ENCODE measurements at regions not wholly inside any gene's neighbourhood (a gene's known extent, or its start where the extent isn't known, plus 50 kb on each side); places are given as distances from the start of the nearest gene placed in this dataset.

- no peak overlapping the region for H3K4me3 ChIP-seq (ENCODE audit: low read depth in 1 of 3, low read length in 3 of 3)
- H3K9me3 ChIP-seq (ENCODE audit: control insufficient read depth in 4 of 4, low read length in 3 of 4) = no peaks in the 10 kb centered on the region
- TF ChIP-seq ZBTB33 (IDR thresholded peaks at IDR 0.05) = no peak
- TF ChIP-seq JUND (IDR thresholded peaks at IDR 0.05) = no peak
- TF ChIP-seq SP1 (IDR thresholded peaks at IDR 0.05) = no peak
- no peak for TF ChIP-seq REST (IDR thresholded peaks at IDR 0.05)
- no peak for TF ChIP-seq FOXA1 (IDR thresholded peaks at IDR 0.05)
- TF ChIP-seq YY1 (IDR thresholded peaks at IDR 0.05) = no peak
- no peak for TF ChIP-seq HNF4G (IDR thresholded peaks at IDR 0.05)
- no peak for TF ChIP-seq CTCF (IDR thresholded peaks at IDR 0.05; ENCODE audit: low read depth, low read length, missing input control)
- TF ChIP-seq ATF3 (IDR thresholded peaks at IDR 0.05) = no peak
- TF ChIP-seq RAD21 (IDR thresholded peaks at IDR 0.05) = no peak
- no peak for TF ChIP-seq MAX (IDR thresholded peaks at IDR 0.05)
- no peak for TF ChIP-seq RXRA (IDR thresholded peaks at IDR 0.05)
- TF ChIP-seq EGR1 (IDR thresholded peaks at IDR 0.05; ENCODE audit: low read depth in 2 of 2) = no peak
- no peak for TF ChIP-seq HNF4A (conservative IDR thresholded peaks at IDR 0.05)
- no peak for TF ChIP-seq TAF1 (conservative IDR thresholded peaks at IDR 0.05)
- no peak for TF ChIP-seq GABPA (IDR thresholded peaks at IDR 0.05 in 1 of 2, conservative IDR thresholded peaks at IDR 0.05 in 1 of 2)
- no peak for TF ChIP-seq FOXA2 (IDR thresholded peaks at IDR 0.05)
- TF ChIP-seq NR2F2 (IDR thresholded peaks at IDR 0.05) = no peak
- H3K36me3 ChIP-seq (ENCODE audit: control insufficient read depth in 4 of 4, insufficient read depth in 3 of 4, low read depth in 1 of 4, low read length in 3 of 4) = no peaks in the 10 kb centered on the region
- 65% methylated on average over 4 of the region's 4 CpGs for WGBS
- no peak overlapping the region for H3K9ac ChIP-seq (ENCODE audit: low read depth in 1 of 2, low read length in 2 of 2)
- H3K4me1 ChIP-seq (ENCODE audit: control insufficient read depth in 4 of 4, insufficient read depth in 4 of 4, low read length in 3 of 4) = peaks cover 0 to 3% (median 0%) of the 10 kb centered on the region in 4 donors
- H3K27me3 ChIP-seq (ENCODE audit: control insufficient read depth in 4 of 4, insufficient read depth in 4 of 4, low read length in 3 of 4) = peaks cover 6 to 19% (median 11%) of the 10 kb centered on the region in 4 donors
- DNase-seq (ENCODE audit: low spot score) = no peak
- H3K27ac ChIP-seq (ENCODE audit: low read depth in 1 of 2, low read length in 2 of 2) = no peak overlapping the region
Measured at GRCh38 chr12:107906707-107907106, 132.2 kb downstream of the ASCL4 start.
